Right lobe of liver (tissue), 4 donors: ENCODE measurements at regions not wholly inside any gene's neighbourhood (a gene's known extent, or its start where the extent isn't known, plus 50 kb on each side); places are given as distances from the start of the nearest gene placed in this dataset.

Experiments used
- POLR2A ChIP-seq: fragments of 450-650 bp; IDR thresholded peaks from one replicate; pipeline ENCODE4 v1.6.1; 2017; ENCODE audit warnings: antibody characterized with exemption, mild to moderate bottlenecking
- TF ChIP-seq, protein P1 (sequence below), 4 donors: fragments of 200-600 bp in 3 of 4; fragments of 450-650 bp in 1 of 4; IDR thresholded peaks; one replicate each; pipeline versions ENCODE4 v1.5.1 to v1.8.0; 2016 to 2022; ENCODE audit warnings: antibody characterized with exemption in 4 of 4, mild to moderate bottlenecking in 2 of 4
- donor health status: DM: no; HTN: no; CAD: no.
- donor health status: DM: no; HTN: no; CAD: no.
- donor health status: DM: no; HTN: yes; CAD: no.

DNA sequence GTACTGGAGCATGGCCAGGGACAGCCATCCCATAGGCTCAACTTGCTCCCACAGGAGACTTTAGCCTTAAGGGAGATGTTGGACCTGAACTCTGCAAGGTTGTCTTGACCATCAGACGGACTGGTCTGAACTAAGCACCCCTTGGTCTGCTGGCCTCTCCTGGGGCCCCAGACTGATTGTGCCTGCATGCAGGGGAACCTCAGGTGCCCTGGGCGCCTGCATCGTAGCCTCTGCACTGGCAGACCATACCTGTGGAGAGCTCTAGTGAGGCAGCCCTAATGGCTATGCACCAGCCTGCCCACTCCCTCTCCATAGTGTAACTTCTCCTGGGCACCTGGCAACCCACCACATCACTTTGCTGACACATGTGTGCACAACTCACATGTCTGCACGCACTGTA, 395.6 kb downstream of the ZPLD1 start:
- TF ChIP-seq, protein P1, sequence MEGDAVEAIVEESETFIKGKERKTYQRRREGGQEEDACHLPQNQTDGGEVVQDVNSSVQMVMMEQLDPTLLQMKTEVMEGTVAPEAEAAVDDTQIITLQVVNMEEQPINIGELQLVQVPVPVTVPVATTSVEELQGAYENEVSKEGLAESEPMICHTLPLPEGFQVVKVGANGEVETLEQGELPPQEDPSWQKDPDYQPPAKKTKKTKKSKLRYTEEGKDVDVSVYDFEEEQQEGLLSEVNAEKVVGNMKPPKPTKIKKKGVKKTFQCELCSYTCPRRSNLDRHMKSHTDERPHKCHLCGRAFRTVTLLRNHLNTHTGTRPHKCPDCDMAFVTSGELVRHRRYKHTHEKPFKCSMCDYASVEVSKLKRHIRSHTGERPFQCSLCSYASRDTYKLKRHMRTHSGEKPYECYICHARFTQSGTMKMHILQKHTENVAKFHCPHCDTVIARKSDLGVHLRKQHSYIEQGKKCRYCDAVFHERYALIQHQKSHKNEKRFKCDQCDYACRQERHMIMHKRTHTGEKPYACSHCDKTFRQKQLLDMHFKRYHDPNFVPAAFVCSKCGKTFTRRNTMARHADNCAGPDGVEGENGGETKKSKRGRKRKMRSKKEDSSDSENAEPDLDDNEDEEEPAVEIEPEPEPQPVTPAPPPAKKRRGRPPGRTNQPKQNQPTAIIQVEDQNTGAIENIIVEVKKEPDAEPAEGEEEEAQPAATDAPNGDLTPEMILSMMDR (IDR thresholded peaks at IDR 0.05): no peak
- no peak for TF ChIP-seq POLR2A
